ENCODE measurements at regions not wholly inside any gene's neighbourhood (a gene's known extent, or its start where the extent isn't known, plus 50 kb on each side); places are given as distances from the start of the nearest gene placed in this dataset.

DNA sequence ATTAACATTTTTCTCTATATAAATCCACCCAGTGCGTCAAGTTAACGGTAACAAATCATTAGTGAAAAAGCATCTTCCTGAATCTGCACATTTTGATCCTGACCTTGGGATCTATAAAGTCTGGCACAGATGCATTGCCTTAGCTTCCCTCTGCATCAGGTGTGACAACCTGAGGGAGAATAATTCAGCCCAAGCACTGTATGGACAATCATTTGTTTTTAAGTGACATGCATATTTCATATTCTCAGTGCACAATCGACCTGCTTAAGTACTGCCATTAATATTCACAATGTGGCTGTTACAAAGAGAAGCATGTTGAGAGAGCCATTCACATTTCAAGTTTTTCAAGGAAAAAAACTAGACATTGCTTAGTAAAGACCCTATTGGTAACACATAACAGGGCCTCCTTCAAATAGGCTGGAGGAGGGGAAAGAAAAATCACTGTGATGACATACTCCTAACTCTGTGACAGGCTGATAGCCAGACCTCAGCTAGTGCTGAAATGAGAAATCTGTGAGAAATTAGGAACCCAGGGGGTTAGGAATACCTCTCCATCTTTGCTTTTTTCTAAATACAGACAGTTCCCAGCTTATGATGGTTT is 505.3 kb upstream of the CDH5 start:
- H2AFZ ChIP-seq (ENCODE audit: low read length): no peak overlapping the region
- H3K36me3 ChIP-seq (ENCODE audit: insufficient read depth, low read length): no peaks in the 10 kb centered on the region
- H3K4me1 ChIP-seq (ENCODE audit: low read length): no peaks in the 10 kb centered on the region
- no peaks in the 10 kb centered on the region for H4K20me1 ChIP-seq (ENCODE audit: insufficient read depth, low read depth, low read length)
- no peaks in the 10 kb centered on the region for H3K79me2 ChIP-seq (ENCODE audit: low read length)
- H3K27ac ChIP-seq (ENCODE audit: low read length): no peak overlapping the region
- no peaks in the 10 kb centered on the region for H3K27me3 ChIP-seq (ENCODE audit: low read length)
- no peaks in the 10 kb centered on the region for H3K9me2 ChIP-seq (replicated peaks; ENCODE audit: insufficient read depth, low read length)
- DNase-seq: no peak
- no peak overlapping the region for H3K4me3 ChIP-seq (ENCODE audit: low read length)
- no peaks in the 10 kb centered on the region for H3K9me3 ChIP-seq (ENCODE audit: low read length)
- H3K4me2 ChIP-seq (ENCODE audit: low read depth, low read length, poor library complexity, severe bottlenecking): no peak overlapping the region
- no peak overlapping the region for H3K9ac ChIP-seq (ENCODE audit: low read length)

DNA sequence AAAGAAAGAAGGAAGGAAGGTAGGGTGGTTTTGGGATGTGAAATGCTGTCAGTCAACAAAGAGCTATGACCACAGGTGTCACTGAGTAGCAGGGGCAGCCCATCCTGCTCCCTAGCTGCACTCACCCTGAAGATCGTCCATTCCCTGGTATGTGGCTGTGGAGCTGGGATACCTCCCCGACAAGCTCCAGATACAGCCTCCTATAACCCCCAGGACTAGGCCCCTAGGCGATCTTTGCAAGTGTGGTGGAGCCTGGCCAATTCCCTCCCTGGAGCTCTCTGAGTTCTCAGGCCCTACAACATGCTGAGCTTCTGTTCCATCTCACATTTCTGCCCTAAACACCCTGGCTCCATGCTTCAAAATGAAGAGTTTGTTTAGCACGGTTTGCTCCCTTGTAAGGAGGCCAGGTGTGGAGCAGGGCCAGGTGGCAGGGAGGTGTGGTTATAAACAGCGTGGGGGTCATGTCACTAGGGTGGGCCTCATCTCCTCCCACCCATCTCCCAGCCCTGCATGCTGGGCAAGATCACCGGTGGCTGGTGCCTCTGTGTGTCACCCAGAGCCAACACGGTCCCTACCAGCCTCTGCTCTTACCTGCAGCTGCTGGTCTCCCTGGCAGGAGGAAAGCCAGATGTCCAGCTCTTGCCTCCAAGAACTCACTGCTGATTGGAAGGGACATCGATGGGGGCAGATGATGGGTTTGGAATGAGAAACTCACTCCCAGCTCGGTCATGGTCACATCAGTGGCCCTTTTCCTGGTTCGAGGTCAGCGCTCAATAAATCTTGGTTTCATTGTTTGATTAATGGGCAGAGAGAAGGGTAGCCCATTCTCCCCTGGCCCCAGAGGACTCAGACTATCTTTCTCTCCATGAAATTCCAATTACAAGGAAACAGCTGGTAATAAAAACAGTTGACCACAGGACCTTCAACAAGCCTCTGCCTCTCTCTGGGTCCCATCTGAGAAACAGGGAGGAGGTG is 511.0 kb upstream of the CDH5 start:
- H2AFZ ChIP-seq (ENCODE audit: low read length): no peak overlapping the region
- H3K79me2 ChIP-seq (ENCODE audit: low read length): no peaks in the 10 kb centered on the region
- no peaks in the 10 kb centered on the region for H3K9me3 ChIP-seq (ENCODE audit: low read length)
- no peak overlapping the region for H3K27ac ChIP-seq (ENCODE audit: low read length)
- H3K4me3 ChIP-seq (ENCODE audit: low read length): no peak overlapping the region
- no peaks in the 10 kb centered on the region for H3K9me2 ChIP-seq (replicated peaks; ENCODE audit: insufficient read depth, low read length)
- no peaks in the 10 kb centered on the region for H3K4me1 ChIP-seq (ENCODE audit: low read length)
- no peaks in the 10 kb centered on the region for H3K27me3 ChIP-seq (ENCODE audit: low read length)
- H3K9ac ChIP-seq (ENCODE audit: low read length): no peak overlapping the region
- H3K4me2 ChIP-seq (ENCODE audit: low read depth, low read length, poor library complexity, severe bottlenecking): no peak overlapping the region
- no peaks in the 10 kb centered on the region for H4K20me1 ChIP-seq (ENCODE audit: insufficient read depth, low read depth, low read length)
- DNase-seq: no peak
- no peaks in the 10 kb centered on the region for H3K36me3 ChIP-seq (ENCODE audit: insufficient read depth, low read length)

DNA sequence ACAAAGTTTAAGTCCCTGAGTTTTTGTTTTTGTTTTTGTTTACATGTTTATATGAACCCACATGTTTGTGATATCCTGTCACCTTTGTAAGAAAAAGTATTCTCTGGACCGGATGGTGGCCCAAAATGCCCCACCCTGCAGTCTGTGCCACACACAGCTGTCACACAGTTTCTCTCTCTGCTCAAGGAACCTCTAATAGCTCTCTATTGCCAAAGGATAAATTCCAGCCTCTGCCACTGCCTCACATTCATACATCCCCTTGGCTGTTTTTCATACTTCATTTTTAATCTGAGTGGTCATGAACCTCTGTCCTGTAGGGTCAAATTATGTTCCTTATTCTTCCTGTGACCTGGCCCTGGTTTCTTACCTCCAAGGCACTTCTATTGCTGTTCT is 520.3 kb upstream of the CDH5 start:
- Histone ChIP-seq H3K4me2 (ENCODE audit: low read depth, low read length, poor library complexity, severe bottlenecking) (no peak overlapping the region), H3K79me2 (ENCODE audit: low read length) (no peaks in the 10 kb centered on the region), H3K9ac (ENCODE audit: low read length) (no peak overlapping the region), H4K20me1 (ENCODE audit: insufficient read depth, low read depth, low read length) (no peaks in the 10 kb centered on the region), H2AFZ (ENCODE audit: low read length) (no peak overlapping the region), H3K4me1 (ENCODE audit: low read length) (no peaks in the 10 kb centered on the region), H3K9me2 (replicated peaks; ENCODE audit: insufficient read depth, low read length) (no peaks in the 10 kb centered on the region), H3K4me3 (ENCODE audit: low read length) (no peak overlapping the region), H3K36me3 (ENCODE audit: insufficient read depth, low read length) (no peaks in the 10 kb centered on the region), H3K27ac (ENCODE audit: low read length) (no peak overlapping the region), H3K27me3 (ENCODE audit: low read length) (no peaks in the 10 kb centered on the region), H3K9me3 (ENCODE audit: low read length) (no peaks in the 10 kb centered on the region)
- no peak for DNase-seq

DNA sequence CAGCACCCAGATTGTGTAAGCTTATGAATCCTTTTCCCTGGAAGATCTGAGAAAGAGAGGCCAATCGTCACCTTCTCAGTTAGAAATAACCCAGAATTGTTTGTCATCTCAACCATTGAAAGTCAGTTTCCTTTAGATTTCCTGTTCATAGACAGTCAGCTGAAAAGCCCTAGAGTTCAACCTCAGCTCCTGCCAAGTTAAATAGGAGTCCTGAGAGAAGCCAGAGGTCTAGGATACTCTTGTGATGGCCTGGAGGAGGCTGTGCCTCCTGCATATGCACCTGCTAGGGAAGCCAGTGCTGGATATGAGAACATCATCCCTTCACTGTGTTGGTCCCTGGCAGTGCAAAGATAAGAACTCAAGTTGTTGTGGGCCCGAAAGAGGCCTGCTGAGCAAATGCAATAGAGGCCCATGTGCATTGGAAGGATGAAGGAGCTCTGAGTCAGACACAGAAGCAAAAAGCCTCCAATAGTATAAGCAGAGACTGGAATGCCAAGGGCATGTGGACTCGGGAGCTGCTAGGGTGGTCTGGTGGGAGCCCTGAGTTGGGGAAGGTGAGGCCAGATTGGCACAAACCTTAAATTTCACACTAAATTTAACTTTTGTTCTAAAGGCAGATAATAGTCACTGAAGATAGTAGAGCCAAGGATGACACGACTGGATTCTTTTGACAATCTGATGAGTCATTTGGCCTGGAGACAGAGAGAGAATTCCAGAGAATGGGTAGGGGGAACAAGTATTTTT is 520.9 kb upstream of the CDH5 start:
- Histone ChIP-seq H4K20me1 (ENCODE audit: insufficient read depth, low read depth, low read length) (no peaks in the 10 kb centered on the region), H3K9me2 (replicated peaks; ENCODE audit: insufficient read depth, low read length) (no peaks in the 10 kb centered on the region), H3K36me3 (ENCODE audit: insufficient read depth, low read length) (no peaks in the 10 kb centered on the region), H3K9ac (ENCODE audit: low read length) (no peak overlapping the region), H3K79me2 (ENCODE audit: low read length) (no peaks in the 10 kb centered on the region), H3K27ac (ENCODE audit: low read length) (no peak overlapping the region), H3K4me1 (ENCODE audit: low read length) (no peaks in the 10 kb centered on the region), H3K9me3 (ENCODE audit: low read length) (no peaks in the 10 kb centered on the region), H3K27me3 (ENCODE audit: low read length) (no peaks in the 10 kb centered on the region), H2AFZ (ENCODE audit: low read length) (no peak overlapping the region), H3K4me2 (ENCODE audit: low read depth, low read length, poor library complexity, severe bottlenecking) (no peak overlapping the region), H3K4me3 (ENCODE audit: low read length) (no peak overlapping the region)
- DNase-seq: no peak

DNA sequence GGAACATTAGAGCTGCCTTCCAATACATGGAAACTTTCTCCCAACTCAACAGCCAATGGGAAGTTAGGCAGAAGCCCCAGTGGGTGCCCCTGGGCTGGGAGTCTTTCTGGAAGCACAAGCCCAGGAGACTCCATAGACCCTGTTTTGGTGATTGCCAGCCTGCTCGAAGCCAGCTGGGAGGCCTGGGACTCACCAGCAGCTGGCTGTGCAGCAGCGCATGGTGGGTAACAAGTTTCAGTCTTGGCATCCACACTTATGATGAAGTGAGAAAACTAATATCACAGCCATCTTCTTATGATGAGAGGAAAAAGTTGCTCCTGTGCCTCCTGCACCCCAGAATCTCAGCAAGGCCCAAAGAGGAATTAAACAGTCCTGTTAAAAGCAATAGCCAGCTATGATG is 522.5 kb upstream of the CDH5 start:
- H3K9me2 ChIP-seq (replicated peaks; ENCODE audit: insufficient read depth, low read length): no peaks in the 10 kb centered on the region

DNA sequence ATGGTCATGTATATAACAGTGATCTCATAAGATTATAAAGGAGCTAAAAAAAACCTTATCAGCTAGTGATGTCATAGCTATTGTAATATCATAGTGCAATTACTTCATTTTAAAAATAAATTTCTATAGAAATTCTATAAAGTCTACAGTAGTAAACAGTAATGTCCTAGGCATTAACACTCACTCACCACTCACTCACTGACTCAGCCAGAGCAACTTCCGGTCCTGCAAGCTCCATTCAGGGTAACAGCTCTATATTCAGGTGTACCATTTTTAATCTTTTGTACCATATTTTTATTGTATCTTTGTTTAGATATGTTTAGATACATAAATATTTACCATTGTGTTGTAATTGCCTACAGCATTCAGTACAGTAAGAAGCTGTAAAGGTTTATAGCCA is 524.4 kb upstream of the CDH5 start:
- no peaks in the 10 kb centered on the region for H4K20me1 ChIP-seq (ENCODE audit: insufficient read depth, low read depth, low read length)
- no peaks in the 10 kb centered on the region for H3K36me3 ChIP-seq (ENCODE audit: insufficient read depth, low read length)
- no peaks in the 10 kb centered on the region for H3K27me3 ChIP-seq (ENCODE audit: low read length)
- no peak overlapping the region for H3K27ac ChIP-seq (ENCODE audit: low read length)
- no peak overlapping the region for H3K4me2 ChIP-seq (ENCODE audit: low read depth, low read length, poor library complexity, severe bottlenecking)
- H3K9me3 ChIP-seq (ENCODE audit: low read length): no peaks in the 10 kb centered on the region
- no peak overlapping the region for H2AFZ ChIP-seq (ENCODE audit: low read length)
- no peaks in the 10 kb centered on the region for H3K4me1 ChIP-seq (ENCODE audit: low read length)
- no peak overlapping the region for H3K4me3 ChIP-seq (ENCODE audit: low read length)
- no peaks in the 10 kb centered on the region for H3K9me2 ChIP-seq (replicated peaks; ENCODE audit: insufficient read depth, low read length)
- H3K9ac ChIP-seq (ENCODE audit: low read length): no peak overlapping the region
- H3K79me2 ChIP-seq (ENCODE audit: low read length): no peaks in the 10 kb centered on the region
- no peak for DNase-seq

More for the DNA sequence above, 522.5 kb upstream of the CDH5 start:
- Histone ChIP-seq H3K4me3 (ENCODE audit: low read length) (no peak overlapping the region), H3K79me2 (ENCODE audit: low read length) (no peaks in the 10 kb centered on the region), H3K27ac (ENCODE audit: low read length) (no peak overlapping the region), H3K4me2 (ENCODE audit: low read depth, low read length, poor library complexity, severe bottlenecking) (no peak overlapping the region), H3K4me1 (ENCODE audit: low read length) (no peaks in the 10 kb centered on the region), H4K20me1 (ENCODE audit: insufficient read depth, low read depth, low read length) (no peaks in the 10 kb centered on the region), H3K36me3 (ENCODE audit: insufficient read depth, low read length) (no peaks in the 10 kb centered on the region), H3K9me3 (ENCODE audit: low read length) (no peaks in the 10 kb centered on the region), H3K9ac (ENCODE audit: low read length) (no peak overlapping the region), H3K27me3 (ENCODE audit: low read length) (no peaks in the 10 kb centered on the region), H2AFZ (ENCODE audit: low read length) (no peak overlapping the region)
- DNase-seq: no peak

DNA sequence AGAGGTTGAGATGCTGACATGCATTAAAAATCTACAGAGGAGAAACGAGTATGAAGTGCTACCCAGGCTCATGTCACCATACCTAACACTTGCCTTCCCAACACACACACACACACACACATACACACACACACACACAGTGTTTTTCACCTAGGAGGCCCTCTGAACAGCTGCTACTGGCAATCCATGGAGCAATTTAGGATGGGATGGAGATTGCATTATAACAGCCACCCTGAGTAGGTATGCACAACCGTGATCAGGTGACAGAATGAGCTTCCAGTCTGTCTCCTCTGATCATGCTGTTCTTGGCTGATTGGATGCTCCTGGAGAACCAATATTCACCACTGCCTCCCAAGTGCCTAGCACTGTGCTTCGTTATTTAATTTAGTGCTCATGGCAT is 528.5 kb upstream of the CDH5 start:
- H3K27ac ChIP-seq (ENCODE audit: low read length): no peak overlapping the region
- H3K9me2 ChIP-seq (replicated peaks; ENCODE audit: insufficient read depth, low read length): no peaks in the 10 kb centered on the region
- H3K4me3 ChIP-seq (ENCODE audit: low read length): no peak overlapping the region
- no peaks in the 10 kb centered on the region for H3K79me2 ChIP-seq (ENCODE audit: low read length)
- H3K36me3 ChIP-seq (ENCODE audit: insufficient read depth, low read length): no peaks in the 10 kb centered on the region
- H3K4me1 ChIP-seq (ENCODE audit: low read length): no peaks in the 10 kb centered on the region
- H4K20me1 ChIP-seq (ENCODE audit: insufficient read depth, low read depth, low read length): no peaks in the 10 kb centered on the region
- H3K9ac ChIP-seq (ENCODE audit: low read length): no peak overlapping the region
- no peaks in the 10 kb centered on the region for H3K27me3 ChIP-seq (ENCODE audit: low read length)
- DNase-seq: no peak
- H2AFZ ChIP-seq (ENCODE audit: low read length): no peak overlapping the region
- no peaks in the 10 kb centered on the region for H3K9me3 ChIP-seq (ENCODE audit: low read length)
- H3K4me2 ChIP-seq (ENCODE audit: low read depth, low read length, poor library complexity, severe bottlenecking): no peak overlapping the region

DNA sequence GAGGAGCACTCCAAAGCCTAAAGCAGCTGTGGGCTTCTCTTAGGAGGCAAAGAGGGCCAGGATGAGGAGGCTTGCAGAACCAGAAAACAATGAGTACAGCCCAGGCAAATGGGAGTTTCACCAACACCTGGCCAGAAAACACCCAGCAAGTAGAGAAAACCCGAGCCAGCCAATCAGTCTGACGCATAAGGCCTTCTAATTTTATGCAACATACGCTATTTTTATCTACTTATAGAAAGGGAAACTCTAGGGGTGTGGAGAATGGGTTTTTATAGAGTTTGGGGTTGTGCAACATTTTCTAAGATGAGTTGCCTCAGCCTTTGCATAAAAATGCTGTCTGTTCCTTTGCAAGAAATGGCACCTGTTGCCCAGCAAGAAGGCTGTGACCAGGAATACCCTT is 529.0 kb upstream of the CDH5 start:
- no peak overlapping the region for H3K4me2 ChIP-seq (ENCODE audit: low read depth, low read length, poor library complexity, severe bottlenecking)
- H3K27ac ChIP-seq (ENCODE audit: low read length): no peak overlapping the region
- no peak for DNase-seq
- no peak overlapping the region for H3K4me3 ChIP-seq (ENCODE audit: low read length)
- H3K4me1 ChIP-seq (ENCODE audit: low read length): no peaks in the 10 kb centered on the region
- no peak overlapping the region for H2AFZ ChIP-seq (ENCODE audit: low read length)
- no peaks in the 10 kb centered on the region for H3K36me3 ChIP-seq (ENCODE audit: insufficient read depth, low read length)
- no peak overlapping the region for H3K9ac ChIP-seq (ENCODE audit: low read length)
- H4K20me1 ChIP-seq (ENCODE audit: insufficient read depth, low read depth, low read length): no peaks in the 10 kb centered on the region
- H3K9me2 ChIP-seq (replicated peaks; ENCODE audit: insufficient read depth, low read length): no peaks in the 10 kb centered on the region
- H3K79me2 ChIP-seq (ENCODE audit: low read length): no peaks in the 10 kb centered on the region
- no peaks in the 10 kb centered on the region for H3K9me3 ChIP-seq (ENCODE audit: low read length)
- no peaks in the 10 kb centered on the region for H3K27me3 ChIP-seq (ENCODE audit: low read length)

Measured in Karpas-422 (cell line).